ENCODE measurements at regions not wholly inside any gene's neighbourhood (a gene's known extent, or its start where the extent isn't known, plus 50 kb on each side); places are given as distances from the start of the nearest gene placed in this dataset.

GRCh38 chr9:82729991-82730589 lies 332.9 kb downstream of the RASEF start:
- CTCF ChIA-PET: interaction anchor here (0.7 kb wide), 1 partner anchor 847 kb away, joined by 3 read pairs; no protein-coding TSS in a partner anchor
- TF ChIP-seq CTCF (conservative IDR thresholded peaks at IDR 0.05; ENCODE audit: low read depth): no peak
- no peak overlapping the region for H3K27ac ChIP-seq
- no peak for DNase-seq (ENCODE audit: low spot score)
- POLR2A ChIA-PET (ENCODE audit: low non-redundant PET): no interaction called here

DNA sequence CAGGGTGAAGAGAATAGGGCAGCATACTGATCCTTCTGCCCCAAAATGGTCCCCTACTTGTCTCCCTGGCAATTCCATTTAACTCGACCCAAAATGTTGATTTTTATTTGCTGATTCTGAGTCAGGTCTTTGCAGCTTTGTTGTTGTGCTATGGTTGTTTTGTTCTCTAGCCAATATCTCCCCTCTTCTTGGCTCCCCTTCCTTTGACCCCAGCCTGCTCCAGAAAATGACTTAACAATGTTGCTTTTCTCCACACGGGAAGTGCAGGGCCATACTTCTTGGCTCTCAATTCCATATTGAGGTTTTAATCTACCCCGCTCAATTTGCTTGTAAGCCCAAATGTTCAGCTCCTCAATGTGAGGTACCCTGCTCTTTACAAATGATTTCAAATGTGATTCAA lies 330.0 kb downstream of the RASEF start:
- ChIA-PET CTCF (no interaction called here), POLR2A (ENCODE audit: low non-redundant PET) (no interaction called here)
- no peak for TF ChIP-seq CTCF (conservative IDR thresholded peaks at IDR 0.05; ENCODE audit: low read depth)
- H3K27ac ChIP-seq: no peak overlapping the region
- no peak for DNase-seq (ENCODE audit: low spot score)

DNA sequence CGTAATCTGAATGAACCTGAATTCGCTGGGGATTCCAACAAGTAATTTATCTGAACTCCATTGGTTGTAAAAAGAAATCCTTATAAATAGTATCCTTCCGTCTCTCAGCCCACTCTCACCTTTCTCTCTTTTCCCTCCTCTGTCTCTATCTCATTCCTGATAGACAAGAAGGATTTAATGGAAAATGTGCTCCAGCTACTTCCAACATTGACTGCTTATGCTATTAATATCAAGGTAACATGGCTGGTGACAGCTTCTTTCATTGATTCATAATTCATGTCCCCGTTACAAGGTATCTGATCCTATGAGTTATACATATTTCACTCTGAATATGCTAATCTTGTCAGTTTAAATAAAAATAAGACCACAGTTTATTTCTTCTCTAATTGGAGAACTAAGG lies 326.8 kb downstream of the RASEF start:
- ChIA-PET CTCF (interaction anchor here (0.5 kb wide), 1 partner anchor 39 kb away, joined by 3 read pairs; no protein-coding TSS in a partner anchor), POLR2A (ENCODE audit: low non-redundant PET) (no interaction called here)
- no peak for DNase-seq (ENCODE audit: low spot score)
- H3K27ac ChIP-seq: no peak overlapping the region
- no peak for TF ChIP-seq CTCF (conservative IDR thresholded peaks at IDR 0.05; ENCODE audit: low read depth)

GRCh38 chr9:82736701-82737100 lies 326.2 kb downstream of the RASEF start:
- TF ChIP-seq CTCF (conservative IDR thresholded peaks at IDR 0.05; ENCODE audit: low read depth): no peak
- H3K27ac ChIP-seq: no peak overlapping the region
- DNase-seq (ENCODE audit: low spot score): no peak
- ChIA-PET POLR2A (ENCODE audit: low non-redundant PET) (no interaction called here), CTCF (no interaction called here)

GRCh38 chr9:82745919-82746318 lies 317.0 kb downstream of the RASEF start:
- TF ChIP-seq CTCF (conservative IDR thresholded peaks at IDR 0.05; ENCODE audit: low read depth): no peak
- POLR2A ChIA-PET (ENCODE audit: low non-redundant PET): no interaction called here
- no peak for DNase-seq (ENCODE audit: low spot score)
- H3K27ac ChIP-seq: no peak overlapping the region
- CTCF ChIA-PET: no interaction called here

DNA sequence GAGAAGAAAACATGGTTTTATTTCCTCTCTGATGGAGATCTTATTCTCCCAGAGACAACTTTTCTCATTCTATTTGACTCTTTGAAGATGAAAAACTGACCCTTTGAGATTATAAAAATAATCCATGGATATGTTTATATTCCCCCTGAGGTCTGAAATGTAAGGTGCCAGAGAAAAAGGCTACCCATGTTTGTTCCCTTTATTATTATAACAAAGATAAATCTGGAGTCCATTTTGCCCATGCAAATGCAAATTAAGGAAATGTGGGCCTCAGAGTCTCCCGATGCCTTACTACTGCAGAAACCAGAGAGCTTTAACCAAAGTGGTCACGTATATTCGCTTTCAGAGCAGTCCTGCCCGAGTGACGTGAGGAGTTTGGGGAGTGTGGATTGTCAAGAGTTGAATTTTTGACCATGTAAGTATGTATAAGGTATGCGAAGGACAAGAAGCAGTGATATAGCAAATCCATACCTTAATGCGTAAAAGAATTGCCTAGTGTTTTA lies 312.5 kb downstream of the RASEF start:
- ChIA-PET CTCF (no interaction called here), POLR2A (ENCODE audit: low non-redundant PET) (no interaction called here)
- H3K27ac ChIP-seq: no peak overlapping the region
- no peak for DNase-seq (ENCODE audit: low spot score)
- TF ChIP-seq CTCF (conservative IDR thresholded peaks at IDR 0.05; ENCODE audit: low read depth): no peak

All from RWPE1 (cell line).